GM23338 (cell line): ENCODE measurements at regions not wholly inside any gene's neighbourhood (a gene's known extent, or its start where the extent isn't known, plus 50 kb on each side); places are given as distances from the start of the nearest gene placed in this dataset.

Source experiments
- ATAC-seq: fragments of 200-7000 bp; cut with Tn5 transposase; 3 replicates; pipeline ENCODE4 v1.9.1; 2020
- DNase-seq: peaks from one replicate; pipeline ENCODE4 v3.0.0-alpha.2; 2015; ENCODE audit warnings: low spot score
- H2AFZ ChIP-seq: fragments of 200-600 bp; sonication (generic); 2 replicates; pipeline ENCODE4 v1.8.0; 2016; ENCODE audit warnings: antibody characterized with exemption, mild to moderate bottlenecking, moderate library complexity
- H3F3A ChIP-seq: fragments of 200-600 bp; sonication (generic); replicated peaks from 2 replicates; pipeline ENCODE4 v1.8.0; 2017; ENCODE audit warnings: antibody characterized with exemption, mixed run types, low read depth
- H3K27ac ChIP-seq: fragments of 200-600 bp; sonication (generic); 2 replicates; pipeline ENCODE4 v1.6.1; 2016; ENCODE audit warnings: low read depth
- H3K27me3 ChIP-seq: fragments of 200-600 bp; sonication (generic); 2 replicates; pipeline ENCODE4 v1.8.0; 2016; ENCODE audit warnings: mild to moderate bottlenecking, mixed run types, moderate library complexity; ENCODE audit not compliant: insufficient read depth
- H3K36me3 ChIP-seq: fragments of 200-600 bp; sonication (generic); 2 replicates; pipeline ENCODE4 v1.8.0; 2016; ENCODE audit warnings: mild to moderate bottlenecking; ENCODE audit not compliant: insufficient read depth
- H3K4me1 ChIP-seq: fragments of 200-600 bp; sonication (generic); 2 replicates; pipeline ENCODE4 v1.8.0; 2016; ENCODE audit warnings: mild to moderate bottlenecking, moderate library complexity; ENCODE audit not compliant: insufficient read depth
- H3K4me2 ChIP-seq: fragments of 200-600 bp; sonication (generic); 2 replicates; pipeline ENCODE4 v1.7.1; 2017; ENCODE audit warnings: mixed run types
- H3K4me3 ChIP-seq: fragments of 200-600 bp; sonication (generic); 2 replicates; pipeline ENCODE4 v1.6.1; 2016; ENCODE audit warnings: mixed run types
- H3K79me2 ChIP-seq: fragments of 200-600 bp; sonication (generic); replicated peaks from 2 replicates; pipeline ENCODE4 v1.8.0; 2017; ENCODE audit warnings: mild to moderate bottlenecking; ENCODE audit not compliant: insufficient read depth
- H3K9me2 ChIP-seq: fragments of 200-600 bp; sonication (generic); 2 replicates; pipeline ENCODE4 v1.8.0; 2017; ENCODE audit not compliant: insufficient read depth
- H4K20me1 ChIP-seq: fragments of 200-600 bp; sonication (generic); replicated peaks from 2 replicates; pipeline ENCODE4 v1.8.0; 2017; ENCODE audit warnings: mild to moderate bottlenecking; ENCODE audit not compliant: insufficient read depth
- H3K27ac Mint-ChIP-seq: 2 replicates; pipeline ENCODE4 v1.8.0; 2020; ENCODE audit warnings: inconsistent platforms, mild to moderate bottlenecking, moderate library complexity, mixed read lengths
- H3K27me3 Mint-ChIP-seq: 3 replicates; pipeline ENCODE4 v1.8.0; 2022; ENCODE audit warnings: low read depth, mild to moderate bottlenecking, moderate library complexity, mixed read lengths, inconsistent platforms; ENCODE audit not compliant: insufficient read depth, poor library complexity
- H3K36me3 Mint-ChIP-seq: 3 replicates; pipeline ENCODE4 v1.8.0; 2021; ENCODE audit warnings: low read depth, mild to moderate bottlenecking, inconsistent platforms, moderate library complexity, mixed read lengths
- H3K4me1 Mint-ChIP-seq: 3 replicates; pipeline ENCODE4 v1.8.0; 2020; ENCODE audit warnings: mild to moderate bottlenecking, inconsistent platforms, mixed read lengths
- H3K4me3 Mint-ChIP-seq: 3 replicates; pipeline ENCODE4 v1.8.0; 2021; ENCODE audit warnings: moderate library complexity, mild to moderate bottlenecking, inconsistent platforms, mixed read lengths
- H3K9me3 Mint-ChIP-seq: 3 replicates; pipeline ENCODE4 v1.8.0; 2020; ENCODE audit warnings: moderate library complexity, mild to moderate bottlenecking, inconsistent platforms, mixed read lengths
- EZH2 ChIP-seq: fragments of 200-600 bp; sonication (generic); IDR thresholded peaks from one replicate; pipeline ENCODE4 v1.8.0; 2017; ENCODE audit warnings: antibody characterized with exemption, mild to moderate bottlenecking, low read depth; ENCODE audit not compliant: unreplicated experiment
- JUNB ChIP-seq: IDR thresholded peaks from one replicate; pipeline ENCODE4 v1.6.1; 2016; ENCODE audit warnings: antibody characterized with exemption; ENCODE audit not compliant: unreplicated experiment
- NANOG ChIP-seq: IDR thresholded peaks from 2 replicates; pipeline ENCODE4 v1.6.1; 2016; ENCODE audit warnings: antibody characterized with exemption, borderline replicate concordance
- STAT1 ChIP-seq: IDR thresholded peaks from one replicate; pipeline ENCODE4 v1.6.1; 2016; ENCODE audit warnings: antibody characterized with exemption; ENCODE audit not compliant: unreplicated experiment
- ZNF114 ChIP-seq: fragments of 250-450 bp; sonication (Bioruptor Pico); IDR thresholded peaks from 2 replicates; pipeline ENCODE4 v1.5.0; 2020; ENCODE audit warnings: mild to moderate bottlenecking, moderate library complexity
- ZNF331 ChIP-seq: fragments of 250-450 bp; sonication (Bioruptor Pico); IDR thresholded peaks from 2 replicates; pipeline ENCODE4 v1.5.0; 2020; ENCODE audit warnings: low read depth, mild to moderate bottlenecking, moderate library complexity
- TF ChIP-seq, protein P1 (sequence below): IDR thresholded peaks from one replicate; pipeline ENCODE4 v1.6.1; 2018; ENCODE audit warnings: antibody characterized with exemption; ENCODE audit not compliant: unreplicated experiment
- TF ChIP-seq, protein P2 (sequence below): fragments of 250-450 bp; sonication (Bioruptor Pico); IDR thresholded peaks from 2 replicates; pipeline ENCODE4 v1.5.0; 2020; ENCODE audit warnings: mild to moderate bottlenecking, moderate library complexity
- TF ChIP-seq, protein P3 (sequence below), 2 experiments: fragments of 200-600 bp in 1 of 2; sonication (generic) in 1 of 2; conservative IDR thresholded peaks; 2 replicates each; pipeline versions ENCODE4 v1.5.1 to v1.6.1; 2016 to 2017; ENCODE audit warnings: antibody characterized with exemption in 2 of 2, low read depth in 2 of 2, mild to moderate bottlenecking in 2 of 2, moderate library complexity in 1 of 2
- TF ChIP-seq, protein P4 (sequence below): IDR thresholded peaks from 2 replicates; pipeline ENCODE4 v1.6.1; 2016; ENCODE audit warnings: antibody characterized with exemption

DNA sequence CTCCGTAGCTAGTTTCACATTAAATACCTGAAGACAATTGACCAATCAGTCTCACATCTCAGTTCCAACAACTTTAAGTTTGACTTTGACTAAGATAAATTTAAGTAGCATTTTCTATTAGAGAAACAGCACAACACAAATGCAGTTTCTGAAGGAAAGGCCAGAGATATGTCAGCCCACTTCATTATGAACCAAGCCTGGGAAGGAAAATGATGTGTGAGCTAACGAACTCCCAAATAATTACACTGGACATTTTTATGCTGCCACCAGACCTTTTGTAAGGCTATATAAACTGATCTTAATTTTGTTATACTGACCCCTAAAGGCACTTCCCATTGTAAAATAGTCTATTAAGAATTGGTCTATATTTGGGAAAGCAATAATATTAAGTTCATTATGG lies 57.9 kb upstream of the DACH1 start:
- no peak overlapping the region for H3K4me3 ChIP-seq
- ATAC-seq (no peak), DNase-seq (no peak)
- Mint-ChIP-seq H3K4me1 (no peaks in the 10 kb centered on the region), H3K27me3 (no peaks in the 10 kb centered on the region), H3K36me3 (no peaks in the 10 kb centered on the region), H3K4me3 (no peak overlapping the region), H3K9me3 (no peaks in the 10 kb centered on the region), H3K27ac (no peak overlapping the region)
- no peaks in the 10 kb centered on the region for H3K36me3 ChIP-seq
- no peaks in the 10 kb centered on the region for H3K9me2 ChIP-seq
- H2AFZ ChIP-seq: no peak overlapping the region
- H4K20me1 ChIP-seq: no peaks in the 10 kb centered on the region
- no peaks in the 10 kb centered on the region for H3K4me1 ChIP-seq
- no peak for TF ChIP-seq EZH2
- H3F3A ChIP-seq: no peaks in the 10 kb centered on the region
- H3K27me3 ChIP-seq: no peaks in the 10 kb centered on the region
- no peak overlapping the region for H3K27ac ChIP-seq
- no peak overlapping the region for H3K4me2 ChIP-seq
- no peaks in the 10 kb centered on the region for H3K79me2 ChIP-seq

DNA sequence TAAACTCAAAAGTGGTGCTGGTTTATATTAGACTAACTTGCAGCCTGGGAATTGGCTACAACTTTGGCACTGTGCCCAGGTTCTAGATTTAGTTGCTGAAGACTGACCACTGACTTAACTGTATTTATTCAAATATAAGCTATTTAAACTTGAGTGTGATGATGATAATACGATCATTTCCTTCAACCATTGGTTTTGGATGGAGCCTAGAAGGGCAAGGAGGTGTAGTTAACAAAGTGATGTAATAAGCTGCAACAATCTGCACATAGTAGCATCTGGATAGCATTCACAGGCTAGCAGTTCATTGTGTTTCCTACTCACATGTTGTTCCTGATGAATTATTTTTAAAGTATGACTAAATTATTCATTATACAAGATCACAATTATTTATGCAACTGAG lies 55.2 kb upstream of the DACH1 start:
- H3K27ac ChIP-seq: no peak overlapping the region
- no peaks in the 10 kb centered on the region for H3K4me1 ChIP-seq
- no peaks in the 10 kb centered on the region for H3F3A ChIP-seq
- no peak overlapping the region for H3K4me3 ChIP-seq
- Mint-ChIP-seq H3K27ac (no peak overlapping the region), H3K36me3 (no peaks in the 10 kb centered on the region), H3K27me3 (no peaks in the 10 kb centered on the region), H3K4me1 (no peaks in the 10 kb centered on the region), H3K9me3 (no peaks in the 10 kb centered on the region), H3K4me3 (no peak overlapping the region)
- H3K9me2 ChIP-seq: no peaks in the 10 kb centered on the region
- H2AFZ ChIP-seq: no peak overlapping the region
- no peaks in the 10 kb centered on the region for H4K20me1 ChIP-seq
- H3K79me2 ChIP-seq: no peaks in the 10 kb centered on the region
- H3K36me3 ChIP-seq: no peaks in the 10 kb centered on the region
- ATAC-seq: no peak
- no peaks in the 10 kb centered on the region for H3K27me3 ChIP-seq
- DNase-seq: no peak
- no peak overlapping the region for H3K4me2 ChIP-seq
- no peak for TF ChIP-seq ZNF331 (CRISPR knock-in tag)
- no peak for TF ChIP-seq ZNF114
- TF ChIP-seq, protein P1, sequence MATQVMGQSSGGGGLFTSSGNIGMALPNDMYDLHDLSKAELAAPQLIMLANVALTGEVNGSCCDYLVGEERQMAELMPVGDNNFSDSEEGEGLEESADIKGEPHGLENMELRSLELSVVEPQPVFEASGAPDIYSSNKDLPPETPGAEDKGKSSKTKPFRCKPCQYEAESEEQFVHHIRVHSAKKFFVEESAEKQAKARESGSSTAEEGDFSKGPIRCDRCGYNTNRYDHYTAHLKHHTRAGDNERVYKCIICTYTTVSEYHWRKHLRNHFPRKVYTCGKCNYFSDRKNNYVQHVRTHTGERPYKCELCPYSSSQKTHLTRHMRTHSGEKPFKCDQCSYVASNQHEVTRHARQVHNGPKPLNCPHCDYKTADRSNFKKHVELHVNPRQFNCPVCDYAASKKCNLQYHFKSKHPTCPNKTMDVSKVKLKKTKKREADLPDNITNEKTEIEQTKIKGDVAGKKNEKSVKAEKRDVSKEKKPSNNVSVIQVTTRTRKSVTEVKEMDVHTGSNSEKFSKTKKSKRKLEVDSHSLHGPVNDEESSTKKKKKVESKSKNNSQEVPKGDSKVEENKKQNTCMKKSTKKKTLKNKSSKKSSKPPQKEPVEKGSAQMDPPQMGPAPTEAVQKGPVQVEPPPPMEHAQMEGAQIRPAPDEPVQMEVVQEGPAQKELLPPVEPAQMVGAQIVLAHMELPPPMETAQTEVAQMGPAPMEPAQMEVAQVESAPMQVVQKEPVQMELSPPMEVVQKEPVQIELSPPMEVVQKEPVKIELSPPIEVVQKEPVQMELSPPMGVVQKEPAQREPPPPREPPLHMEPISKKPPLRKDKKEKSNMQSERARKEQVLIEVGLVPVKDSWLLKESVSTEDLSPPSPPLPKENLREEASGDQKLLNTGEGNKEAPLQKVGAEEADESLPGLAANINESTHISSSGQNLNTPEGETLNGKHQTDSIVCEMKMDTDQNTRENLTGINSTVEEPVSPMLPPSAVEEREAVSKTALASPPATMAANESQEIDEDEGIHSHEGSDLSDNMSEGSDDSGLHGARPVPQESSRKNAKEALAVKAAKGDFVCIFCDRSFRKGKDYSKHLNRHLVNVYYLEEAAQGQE: no peak
- TF ChIP-seq, protein P2, sequence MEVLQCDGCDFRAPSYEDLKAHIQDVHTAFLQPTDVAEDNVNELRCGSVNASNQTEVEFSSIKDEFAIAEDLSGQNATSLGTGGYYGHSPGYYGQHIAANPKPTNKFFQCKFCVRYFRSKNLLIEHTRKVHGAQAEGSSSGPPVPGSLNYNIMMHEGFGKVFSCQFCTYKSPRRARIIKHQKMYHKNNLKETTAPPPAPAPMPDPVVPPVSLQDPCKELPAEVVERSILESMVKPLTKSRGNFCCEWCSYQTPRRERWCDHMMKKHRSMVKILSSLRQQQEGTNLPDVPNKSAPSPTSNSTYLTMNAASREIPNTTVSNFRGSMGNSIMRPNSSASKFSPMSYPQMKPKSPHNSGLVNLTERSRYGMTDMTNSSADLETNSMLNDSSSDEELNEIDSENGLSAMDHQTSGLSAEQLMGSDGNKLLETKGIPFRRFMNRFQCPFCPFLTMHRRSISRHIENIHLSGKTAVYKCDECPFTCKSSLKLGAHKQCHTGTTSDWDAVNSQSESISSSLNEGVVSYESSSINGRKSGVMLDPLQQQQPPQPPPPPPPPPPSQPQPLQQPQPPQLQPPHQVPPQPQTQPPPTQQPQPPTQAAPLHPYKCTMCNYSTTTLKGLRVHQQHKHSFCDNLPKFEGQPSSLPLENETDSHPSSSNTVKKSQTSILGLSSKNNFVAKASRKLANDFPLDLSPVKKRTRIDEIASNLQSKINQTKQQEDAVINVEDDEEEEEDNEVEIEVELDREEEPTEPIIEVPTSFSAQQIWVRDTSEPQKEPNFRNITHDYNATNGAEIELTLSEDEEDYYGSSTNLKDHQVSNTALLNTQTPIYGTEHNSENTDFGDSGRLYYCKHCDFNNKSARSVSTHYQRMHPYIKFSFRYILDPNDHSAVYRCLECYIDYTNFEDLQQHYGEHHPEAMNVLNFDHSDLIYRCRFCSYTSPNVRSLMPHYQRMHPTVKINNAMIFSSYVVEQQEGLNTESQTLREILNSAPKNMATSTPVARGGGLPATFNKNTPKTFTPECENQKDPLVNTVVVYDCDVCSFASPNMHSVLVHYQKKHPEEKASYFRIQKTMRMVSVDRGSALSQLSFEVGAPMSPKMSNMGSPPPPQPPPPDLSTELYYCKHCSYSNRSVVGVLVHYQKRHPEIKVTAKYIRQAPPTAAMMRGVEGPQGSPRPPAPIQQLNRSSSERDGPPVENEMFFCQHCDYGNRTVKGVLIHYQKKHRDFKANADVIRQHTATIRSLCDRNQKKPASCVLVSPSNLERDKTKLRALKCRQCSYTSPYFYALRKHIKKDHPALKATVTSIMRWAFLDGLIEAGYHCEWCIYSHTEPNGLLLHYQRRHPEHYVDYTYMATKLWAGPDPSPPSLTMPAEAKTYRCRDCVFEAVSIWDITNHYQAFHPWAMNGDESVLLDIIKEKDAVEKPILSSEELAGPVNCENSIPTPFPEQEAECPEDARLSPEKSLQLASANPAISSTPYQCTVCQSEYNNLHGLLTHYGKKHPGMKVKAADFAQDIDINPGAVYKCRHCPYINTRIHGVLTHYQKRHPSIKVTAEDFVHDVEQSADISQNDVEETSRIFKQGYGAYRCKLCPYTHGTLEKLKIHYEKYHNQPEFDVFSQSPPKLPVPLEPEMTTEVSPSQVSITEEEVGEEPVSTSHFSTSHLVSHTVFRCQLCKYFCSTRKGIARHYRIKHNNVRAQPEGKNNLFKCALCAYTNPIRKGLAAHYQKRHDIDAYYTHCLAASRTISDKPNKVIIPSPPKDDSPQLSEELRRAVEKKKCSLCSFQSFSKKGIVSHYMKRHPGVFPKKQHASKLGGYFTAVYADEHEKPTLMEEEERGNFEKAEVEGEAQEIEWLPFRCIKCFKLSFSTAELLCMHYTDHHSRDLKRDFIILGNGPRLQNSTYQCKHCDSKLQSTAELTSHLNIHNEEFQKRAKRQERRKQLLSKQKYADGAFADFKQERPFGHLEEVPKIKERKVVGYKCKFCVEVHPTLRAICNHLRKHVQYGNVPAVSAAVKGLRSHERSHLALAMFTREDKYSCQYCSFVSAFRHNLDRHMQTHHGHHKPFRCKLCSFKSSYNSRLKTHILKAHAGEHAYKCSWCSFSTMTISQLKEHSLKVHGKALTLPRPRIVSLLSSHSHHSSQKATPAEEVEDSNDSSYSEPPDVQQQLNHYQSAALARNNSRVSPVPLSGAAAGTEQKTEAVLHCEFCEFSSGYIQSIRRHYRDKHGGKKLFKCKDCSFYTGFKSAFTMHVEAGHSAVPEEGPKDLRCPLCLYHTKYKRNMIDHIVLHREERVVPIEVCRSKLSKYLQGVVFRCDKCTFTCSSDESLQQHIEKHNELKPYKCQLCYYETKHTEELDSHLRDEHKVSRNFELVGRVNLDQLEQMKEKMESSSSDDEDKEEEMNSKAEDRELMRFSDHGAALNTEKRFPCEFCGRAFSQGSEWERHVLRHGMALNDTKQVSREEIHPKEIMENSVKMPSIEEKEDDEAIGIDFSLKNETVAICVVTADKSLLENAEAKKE (CRISPR knock-in tag): no peak
- TF ChIP-seq, protein P3, sequence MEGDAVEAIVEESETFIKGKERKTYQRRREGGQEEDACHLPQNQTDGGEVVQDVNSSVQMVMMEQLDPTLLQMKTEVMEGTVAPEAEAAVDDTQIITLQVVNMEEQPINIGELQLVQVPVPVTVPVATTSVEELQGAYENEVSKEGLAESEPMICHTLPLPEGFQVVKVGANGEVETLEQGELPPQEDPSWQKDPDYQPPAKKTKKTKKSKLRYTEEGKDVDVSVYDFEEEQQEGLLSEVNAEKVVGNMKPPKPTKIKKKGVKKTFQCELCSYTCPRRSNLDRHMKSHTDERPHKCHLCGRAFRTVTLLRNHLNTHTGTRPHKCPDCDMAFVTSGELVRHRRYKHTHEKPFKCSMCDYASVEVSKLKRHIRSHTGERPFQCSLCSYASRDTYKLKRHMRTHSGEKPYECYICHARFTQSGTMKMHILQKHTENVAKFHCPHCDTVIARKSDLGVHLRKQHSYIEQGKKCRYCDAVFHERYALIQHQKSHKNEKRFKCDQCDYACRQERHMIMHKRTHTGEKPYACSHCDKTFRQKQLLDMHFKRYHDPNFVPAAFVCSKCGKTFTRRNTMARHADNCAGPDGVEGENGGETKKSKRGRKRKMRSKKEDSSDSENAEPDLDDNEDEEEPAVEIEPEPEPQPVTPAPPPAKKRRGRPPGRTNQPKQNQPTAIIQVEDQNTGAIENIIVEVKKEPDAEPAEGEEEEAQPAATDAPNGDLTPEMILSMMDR (conservative IDR thresholded peaks at IDR 0.05; ENCODE audit: low read depth in 2 of 2): no peak
- TF ChIP-seq, protein P4, sequence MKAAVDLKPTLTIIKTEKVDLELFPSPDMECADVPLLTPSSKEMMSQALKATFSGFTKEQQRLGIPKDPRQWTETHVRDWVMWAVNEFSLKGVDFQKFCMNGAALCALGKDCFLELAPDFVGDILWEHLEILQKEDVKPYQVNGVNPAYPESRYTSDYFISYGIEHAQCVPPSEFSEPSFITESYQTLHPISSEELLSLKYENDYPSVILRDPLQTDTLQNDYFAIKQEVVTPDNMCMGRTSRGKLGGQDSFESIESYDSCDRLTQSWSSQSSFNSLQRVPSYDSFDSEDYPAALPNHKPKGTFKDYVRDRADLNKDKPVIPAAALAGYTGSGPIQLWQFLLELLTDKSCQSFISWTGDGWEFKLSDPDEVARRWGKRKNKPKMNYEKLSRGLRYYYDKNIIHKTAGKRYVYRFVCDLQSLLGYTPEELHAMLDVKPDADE: no peak
- no peak for TF ChIP-seq JUNB
- no peak for TF ChIP-seq STAT1
- TF ChIP-seq NANOG: no peak
- no peak for TF ChIP-seq EZH2
